Keratinocyte (primary cell): ENCODE measurements at regions not wholly inside any gene's neighbourhood (a gene's known extent, or its start where the extent isn't known, plus 50 kb on each side); places are given as distances from the start of the nearest gene placed in this dataset.

Source experiments
- CTCF ChIP-seq, 3 experiments: IDR thresholded peaks in 1 of 3; conservative IDR thresholded peaks in 1 of 3; optimal IDR thresholded peaks in 1 of 3; 2 replicates in 2 of 3; 3 replicates in 1 of 3; pipeline versions ENCODE3 to v1.5.1; 2011; ENCODE audit warnings: low read length in 3 of 3, mild to moderate bottlenecking in 3 of 3, moderate library complexity in 2 of 3, control low read depth in 1 of 3, inconsistent platforms in 1 of 3; ENCODE audit not compliant: insufficient read depth in 2 of 3; ENCODE audit errors: extremely low read depth in 1 of 3
- EZH2 ChIP-seq: IDR thresholded peaks from one replicate; pipeline ENCODE4 v1.6.1; 2012; ENCODE audit warnings: inconsistent platforms, mild to moderate bottlenecking, low read length, moderate library complexity

- no peak for TF ChIP-seq CTCF (optimal IDR thresholded peaks at IDR 0.05 in 1 of 3, IDR thresholded peaks at IDR 0.05 in 1 of 3, conservative IDR thresholded peaks at IDR 0.05 in 1 of 3; ENCODE audit: extremely low read depth in 1 of 3, insufficient read depth in 2 of 3, low read length in 3 of 3)
- no peak for TF ChIP-seq EZH2
Measured at GRCh38 chr1:231104917-231105316, 56.9 kb upstream of the TRIM67 start.
